ENCODE measurements at regions not wholly inside any gene's neighbourhood (a gene's known extent, or its start where the extent isn't known, plus 50 kb on each side); places are given as distances from the start of the nearest gene placed in this dataset.
A peak's percentile ranks its signal among the peaks of the same experiment; 100 is the strongest.

DNA sequence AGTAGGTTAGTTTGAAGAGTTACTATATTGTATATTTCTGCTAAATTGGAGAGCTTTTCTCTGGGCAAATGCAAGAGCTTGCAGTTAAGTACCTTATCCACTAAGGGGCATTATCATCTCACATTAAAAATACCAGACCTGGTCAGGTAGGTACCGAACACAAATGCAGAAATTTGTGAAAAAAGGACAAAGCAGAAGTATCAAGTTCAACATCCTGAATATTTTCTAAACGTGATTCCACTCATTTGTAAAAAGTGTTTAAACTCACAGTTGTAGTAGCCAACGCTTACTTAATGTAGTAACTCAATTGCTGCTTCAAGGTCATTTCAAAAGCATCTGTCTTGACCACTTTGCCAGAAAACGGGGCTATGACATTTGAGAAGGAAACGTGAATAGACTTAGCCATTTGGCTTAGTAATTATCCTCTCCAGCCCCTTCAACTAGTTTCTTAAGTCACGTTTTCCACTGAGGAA, 52.1 kb downstream of the CYRIA start:
- TF ChIP-seq, protein P1, sequence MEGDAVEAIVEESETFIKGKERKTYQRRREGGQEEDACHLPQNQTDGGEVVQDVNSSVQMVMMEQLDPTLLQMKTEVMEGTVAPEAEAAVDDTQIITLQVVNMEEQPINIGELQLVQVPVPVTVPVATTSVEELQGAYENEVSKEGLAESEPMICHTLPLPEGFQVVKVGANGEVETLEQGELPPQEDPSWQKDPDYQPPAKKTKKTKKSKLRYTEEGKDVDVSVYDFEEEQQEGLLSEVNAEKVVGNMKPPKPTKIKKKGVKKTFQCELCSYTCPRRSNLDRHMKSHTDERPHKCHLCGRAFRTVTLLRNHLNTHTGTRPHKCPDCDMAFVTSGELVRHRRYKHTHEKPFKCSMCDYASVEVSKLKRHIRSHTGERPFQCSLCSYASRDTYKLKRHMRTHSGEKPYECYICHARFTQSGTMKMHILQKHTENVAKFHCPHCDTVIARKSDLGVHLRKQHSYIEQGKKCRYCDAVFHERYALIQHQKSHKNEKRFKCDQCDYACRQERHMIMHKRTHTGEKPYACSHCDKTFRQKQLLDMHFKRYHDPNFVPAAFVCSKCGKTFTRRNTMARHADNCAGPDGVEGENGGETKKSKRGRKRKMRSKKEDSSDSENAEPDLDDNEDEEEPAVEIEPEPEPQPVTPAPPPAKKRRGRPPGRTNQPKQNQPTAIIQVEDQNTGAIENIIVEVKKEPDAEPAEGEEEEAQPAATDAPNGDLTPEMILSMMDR (conservative IDR thresholded peaks at IDR 0.05; ENCODE audit: low read depth, low read length): peak; percentile 53
- TF ChIP-seq CEBPB (IDR thresholded peaks at IDR 0.05; ENCODE audit: low read depth, low read length) (no peak), MXI1 (IDR thresholded peaks at IDR 0.05; ENCODE audit: borderline replicate concordance, low read depth, low read length) (no peak), POLR2A (IDR thresholded peaks at IDR 0.05; ENCODE audit: low read depth, low read length) (no peak), RAD21 (IDR thresholded peaks at IDR 0.05; ENCODE audit: low read length) (peak; percentile 62), SMC3 (IDR thresholded peaks at IDR 0.05; ENCODE audit: low read depth, low read length) (peak; percentile 66), MAFK (IDR thresholded peaks at IDR 0.05; ENCODE audit: low read depth, low read length) (no peak), RCOR1 (IDR thresholded peaks at IDR 0.05; ENCODE audit: insufficient replicate concordance, low read length) (no peak), BHLHE40 (IDR thresholded peaks at IDR 0.05; ENCODE audit: low read depth, low read length) (no peak)
- TF ChIP-seq, protein P2, sequence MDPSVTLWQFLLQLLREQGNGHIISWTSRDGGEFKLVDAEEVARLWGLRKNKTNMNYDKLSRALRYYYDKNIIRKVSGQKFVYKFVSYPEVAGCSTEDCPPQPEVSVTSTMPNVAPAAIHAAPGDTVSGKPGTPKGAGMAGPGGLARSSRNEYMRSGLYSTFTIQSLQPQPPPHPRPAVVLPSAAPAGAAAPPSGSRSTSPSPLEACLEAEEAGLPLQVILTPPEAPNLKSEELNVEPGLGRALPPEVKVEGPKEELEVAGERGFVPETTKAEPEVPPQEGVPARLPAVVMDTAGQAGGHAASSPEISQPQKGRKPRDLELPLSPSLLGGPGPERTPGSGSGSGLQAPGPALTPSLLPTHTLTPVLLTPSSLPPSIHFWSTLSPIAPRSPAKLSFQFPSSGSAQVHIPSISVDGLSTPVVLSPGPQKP (IDR thresholded peaks at IDR 0.05; ENCODE audit: borderline replicate concordance, low read depth, low read length): no peak
- TF ChIP-seq, protein P3, sequence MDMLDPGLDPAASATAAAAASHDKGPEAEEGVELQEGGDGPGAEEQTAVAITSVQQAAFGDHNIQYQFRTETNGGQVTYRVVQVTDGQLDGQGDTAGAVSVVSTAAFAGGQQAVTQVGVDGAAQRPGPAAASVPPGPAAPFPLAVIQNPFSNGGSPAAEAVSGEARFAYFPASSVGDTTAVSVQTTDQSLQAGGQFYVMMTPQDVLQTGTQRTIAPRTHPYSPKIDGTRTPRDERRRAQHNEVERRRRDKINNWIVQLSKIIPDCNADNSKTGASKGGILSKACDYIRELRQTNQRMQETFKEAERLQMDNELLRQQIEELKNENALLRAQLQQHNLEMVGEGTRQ (IDR thresholded peaks at IDR 0.05; ENCODE audit: low read depth, low read length): no peak

Measured in IMR-90 (cell line).